ENCODE measurements at regions not wholly inside any gene's neighbourhood (a gene's known extent, or its start where the extent isn't known, plus 50 kb on each side); places are given as distances from the start of the nearest gene placed in this dataset.

- intact Hi-C loops (cut with DNase I; ENCODE audit: low total_unique reads): no loop called here
- H3K36me3 ChIP-seq: no peaks in the 10 kb centered on the region
- TF ChIP-seq POLR2A (IDR thresholded peaks at IDR 0.05) (no peak), CTCF (IDR thresholded peaks at IDR 0.05) (no peak), POLR2AphosphoS5 (IDR thresholded peaks at IDR 0.05) (no peak)
Observed at GRCh38 chr14:86896701-86897100, 1096.3 kb downstream of the GALC start.

GRCh38 chr14:86892152-86892956, 1100.6 kb downstream of the GALC start:
- Histone ChIP-seq H3K27me3 (no peaks in the 10 kb centered on the region), H3K4me3 (no peak overlapping the region), H3K36me3 (no peaks in the 10 kb centered on the region), H3K4me1 (no peaks in the 10 kb centered on the region), H3K27ac (no peak overlapping the region), H3K9me3 (no peaks in the 10 kb centered on the region)
- DNase-seq (ENCODE audit: low spot score in 2 of 2): no peak
- intact Hi-C loops (cut with DNase I; ENCODE audit: low total_unique reads): no loop called here
- TF ChIP-seq POLR2A (IDR thresholded peaks at IDR 0.05) (no peak), POLR2AphosphoS5 (IDR thresholded peaks at IDR 0.05) (no peak), CTCF (IDR thresholded peaks at IDR 0.05) (no peak)

More at GRCh38 chr14:86896701-86897100, 1096.3 kb downstream of the GALC start:
- H3K4me3 ChIP-seq: no peak overlapping the region
- no peak overlapping the region for H3K27ac ChIP-seq
- H3K4me1 ChIP-seq: no peaks in the 10 kb centered on the region
- H3K27me3 ChIP-seq: peaks cover 0 to 5% of the 10 kb centered on the region in 2 donors
- no peak for DNase-seq (ENCODE audit: low spot score in 2 of 2)
- no peaks in the 10 kb centered on the region for H3K9me3 ChIP-seq

- DNase-seq (ENCODE audit: low spot score in 2 of 2): no peak
- no peaks in the 10 kb centered on the region for H3K9me3 ChIP-seq
- H3K36me3 ChIP-seq: no peaks in the 10 kb centered on the region
- no peak overlapping the region for H3K27ac ChIP-seq
- no peak overlapping the region for H3K4me3 ChIP-seq
- H3K4me1 ChIP-seq: no peaks in the 10 kb centered on the region
- intact Hi-C loops (cut with DNase I; ENCODE audit: low total_unique reads): loop anchor here (10.0 kb wide), 1 partner anchor 520 kb away; no protein-coding TSS in a partner anchor
- TF ChIP-seq POLR2A (IDR thresholded peaks at IDR 0.05): no peak
- TF ChIP-seq POLR2AphosphoS5 (IDR thresholded peaks at IDR 0.05): no peak
- no peak for TF ChIP-seq CTCF (IDR thresholded peaks at IDR 0.05)
- H3K27me3 ChIP-seq: no peaks in the 10 kb centered on the region
Observed at GRCh38 chr14:86885280-86885679, 1107.7 kb downstream of the GALC start.

- Histone ChIP-seq H3K36me3 (no peaks in the 10 kb centered on the region), H3K4me3 (no peak overlapping the region), H3K4me1 (no peaks in the 10 kb centered on the region), H3K27me3 (no peaks in the 10 kb centered on the region), H3K9me3 (peaks cover 0 to 6% of the 10 kb centered on the region in 2 donors), H3K27ac (no peak overlapping the region)
- TF ChIP-seq POLR2AphosphoS5 (IDR thresholded peaks at IDR 0.05) (no peak), CTCF (IDR thresholded peaks at IDR 0.05) (no peak), POLR2A (IDR thresholded peaks at IDR 0.05) (no peak)
- intact Hi-C loops (cut with DNase I; ENCODE audit: low total_unique reads): loop anchor here (10.0 kb wide), 1 partner anchor 520 kb away; no protein-coding TSS in a partner anchor
- no peak for DNase-seq (ENCODE audit: low spot score in 2 of 2)
Observed at GRCh38 chr14:86884498-86884897, 1108.5 kb downstream of the GALC start.

- intact Hi-C loops (cut with DNase I; ENCODE audit: low total_unique reads): loop anchor here (10.0 kb wide), 1 partner anchor 522 kb away; no protein-coding TSS in a partner anchor
Observed at GRCh38 chr14:86882818-86883217, 1110.2 kb downstream of the GALC start.

More at GRCh38 chr14:86882818-86883217, 1110.2 kb downstream of the GALC start:
- no peaks in the 10 kb centered on the region for H3K4me1 ChIP-seq
- peaks cover 0 to 6% of the 10 kb centered on the region in 2 donors for H3K9me3 ChIP-seq
- no peak overlapping the region for H3K4me3 ChIP-seq
- TF ChIP-seq CTCF (IDR thresholded peaks at IDR 0.05): no peak
- TF ChIP-seq POLR2A (IDR thresholded peaks at IDR 0.05): no peak
- no peak for TF ChIP-seq POLR2AphosphoS5 (IDR thresholded peaks at IDR 0.05)
- no peak overlapping the region for H3K27ac ChIP-seq
- H3K36me3 ChIP-seq: no peaks in the 10 kb centered on the region
- H3K27me3 ChIP-seq: no peaks in the 10 kb centered on the region
- DNase-seq (ENCODE audit: low spot score in 2 of 2): no peak

Data from breast epithelium (tissue), 4 donors.